Left ventricle myocardium superior (tissue), 1 donor: ENCODE measurements at regions not wholly inside any gene's neighbourhood (a gene's known extent, or its start where the extent isn't known, plus 50 kb on each side); places are given as distances from the start of the nearest gene placed in this dataset.

Source experiments
- ATAC-seq: fragments of 200-7000 bp; cut with Tn5 transposase; one replicate; pipeline ENCODE4 v1.9.1; 2020; ENCODE audit warnings: mild to moderate bottlenecking, moderate library complexity
- DNase-seq: peaks from one replicate; pipeline ENCODE4 v3.0.0-alpha.2; 2020
- intact Hi-C: fragments of 100-400 bp; cut with micrococcal nuclease; formaldehyde crosslinking; loops from one replicate; pipeline ENCODE4 v1.11.0; 2022
- donor health status: DM: no; HTN: yes; CAD: no; lungs with severe emphysema.

DNA sequence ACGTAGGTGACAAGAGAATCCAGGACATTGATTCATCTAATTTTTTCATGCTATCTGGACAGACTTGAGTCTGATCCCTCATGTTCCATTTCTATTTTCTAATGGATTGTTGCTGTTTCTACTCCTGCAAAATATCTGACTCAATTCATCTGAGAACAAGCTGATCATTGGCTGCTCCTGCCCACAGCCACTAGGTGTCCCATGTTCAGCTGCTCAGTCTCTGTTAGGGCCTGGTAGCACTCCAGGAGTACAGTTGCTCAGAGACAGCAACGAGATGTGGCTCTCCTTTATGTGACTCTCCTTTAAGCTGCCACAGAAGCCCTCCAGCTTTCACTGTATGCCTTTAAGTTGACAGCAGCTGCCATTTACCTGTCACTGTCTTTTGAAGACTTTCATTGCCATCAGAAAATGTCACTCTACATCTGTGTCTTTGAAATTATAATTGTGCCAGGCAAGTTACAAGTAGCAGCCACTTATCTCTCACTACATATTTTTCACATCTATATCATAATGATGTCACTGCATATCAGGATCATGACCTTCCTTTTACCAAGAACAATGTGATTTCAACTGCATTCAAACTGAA lies 1944.2 kb upstream of the NUDT12 start:
- DNase-seq (no peak), ATAC-seq (no peak)
- intact Hi-C loops = no loop called here

DNA sequence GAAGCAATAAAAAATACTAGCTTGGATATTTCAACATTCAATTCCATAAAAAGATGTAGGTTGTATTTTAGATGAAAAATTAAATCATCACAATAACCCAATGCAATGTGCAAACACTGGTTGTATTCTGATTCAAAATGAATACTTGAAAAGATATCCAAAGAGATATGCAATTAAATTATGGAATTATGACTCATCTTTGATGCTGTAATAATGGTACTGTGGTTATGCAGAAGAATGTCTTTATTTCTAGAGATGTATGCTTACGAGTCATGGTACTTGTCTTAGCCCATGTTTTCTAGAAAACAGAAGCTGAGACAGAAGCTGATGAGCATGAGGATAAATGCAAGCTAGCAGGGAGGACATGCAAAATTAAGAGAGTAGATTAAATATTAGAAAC lies 1941.4 kb upstream of the NUDT12 start:
- intact Hi-C loops = no loop called here

DNA sequence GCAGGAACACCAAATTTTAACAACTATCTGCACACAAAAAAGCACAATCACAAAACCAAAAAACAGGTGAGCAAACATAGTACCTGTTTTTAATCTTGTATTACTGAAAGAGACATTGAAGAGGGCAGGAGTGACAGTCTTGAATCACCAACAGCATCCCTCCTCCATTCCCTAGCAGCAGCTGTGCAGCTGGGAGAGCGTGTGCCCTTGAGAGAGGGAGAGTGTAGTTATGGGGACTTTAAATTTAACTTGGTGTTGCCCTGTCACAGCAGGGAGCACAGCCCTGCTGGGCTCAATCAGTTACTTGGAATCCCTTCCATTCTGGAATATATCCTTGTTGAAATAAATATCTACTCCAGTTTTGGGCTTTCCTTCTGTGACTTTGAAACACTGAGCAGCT lies 1938.7 kb upstream of the NUDT12 start:
- DNase-seq (no peak), ATAC-seq (no peak)
- intact Hi-C loops = no loop called here

More for the DNA sequence above, 1941.4 kb upstream of the NUDT12 start:
- no peak for ATAC-seq
- DNase-seq = no peak

DNA sequence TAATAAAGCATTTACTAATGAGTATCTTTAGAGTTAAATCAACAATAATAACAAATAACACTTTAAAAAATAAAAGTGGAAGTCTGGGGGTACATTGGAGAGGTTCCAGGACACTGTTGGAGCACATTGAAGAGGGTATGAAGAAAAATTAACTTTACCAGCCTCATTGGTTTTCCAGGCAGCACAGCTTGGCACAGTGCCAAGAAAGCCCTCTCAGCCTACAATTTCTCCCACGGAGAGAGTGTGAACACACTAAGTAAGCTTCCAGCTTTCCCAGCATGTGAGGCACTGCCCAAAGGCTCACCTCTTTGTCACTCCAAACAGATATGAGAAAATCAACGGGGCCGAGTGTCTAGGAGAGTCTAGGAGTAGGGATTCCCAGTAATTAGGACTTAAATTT lies 1912.8 kb upstream of the NUDT12 start:
- intact Hi-C loops = no loop called here
- ATAC-seq (no peak), DNase-seq (no peak)

DNA sequence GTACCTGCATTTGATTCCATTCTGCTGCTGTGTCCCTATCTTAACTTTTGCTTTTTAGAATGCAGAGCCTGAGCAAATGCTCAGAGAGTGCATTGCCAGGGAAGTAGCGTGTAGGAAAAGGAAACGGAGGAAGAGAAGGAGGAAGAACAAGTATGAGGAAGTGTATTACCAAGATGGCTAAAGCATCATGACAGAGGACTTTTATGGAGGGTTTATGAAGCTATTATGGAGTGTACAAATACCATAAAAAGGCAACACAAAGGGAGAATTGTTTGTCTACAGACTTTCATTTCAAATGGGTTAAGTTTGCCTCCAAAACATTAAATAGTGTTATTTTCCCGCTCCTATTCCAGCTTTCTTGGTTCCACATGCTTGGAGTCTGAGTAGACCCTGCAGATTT lies 1899.8 kb upstream of the NUDT12 start:
- no peak for DNase-seq
- intact Hi-C loops = no loop called here
- ATAC-seq = no peak

DNA sequence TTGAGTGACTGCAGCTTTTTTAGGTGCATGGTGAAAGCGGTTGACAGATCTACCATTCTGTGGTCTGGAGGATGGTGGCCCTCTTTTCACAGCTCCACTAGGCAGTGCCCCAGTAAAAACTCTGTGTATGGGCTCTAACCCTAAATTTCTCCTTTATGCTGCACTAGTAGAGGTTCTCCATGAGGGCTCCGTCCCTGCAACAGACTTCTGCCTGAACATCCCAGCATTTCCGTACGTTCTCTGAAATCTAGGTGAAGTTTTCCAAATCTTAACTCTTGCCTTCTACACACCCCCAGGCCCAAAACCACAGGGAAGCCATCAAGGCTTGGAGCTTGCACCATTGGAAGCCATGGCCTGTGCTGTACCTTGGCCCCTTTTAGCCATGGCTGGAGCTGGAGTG lies 1898.1 kb upstream of the NUDT12 start:
- ATAC-seq (no peak), DNase-seq (no peak)
- intact Hi-C loops = no loop called here

DNA sequence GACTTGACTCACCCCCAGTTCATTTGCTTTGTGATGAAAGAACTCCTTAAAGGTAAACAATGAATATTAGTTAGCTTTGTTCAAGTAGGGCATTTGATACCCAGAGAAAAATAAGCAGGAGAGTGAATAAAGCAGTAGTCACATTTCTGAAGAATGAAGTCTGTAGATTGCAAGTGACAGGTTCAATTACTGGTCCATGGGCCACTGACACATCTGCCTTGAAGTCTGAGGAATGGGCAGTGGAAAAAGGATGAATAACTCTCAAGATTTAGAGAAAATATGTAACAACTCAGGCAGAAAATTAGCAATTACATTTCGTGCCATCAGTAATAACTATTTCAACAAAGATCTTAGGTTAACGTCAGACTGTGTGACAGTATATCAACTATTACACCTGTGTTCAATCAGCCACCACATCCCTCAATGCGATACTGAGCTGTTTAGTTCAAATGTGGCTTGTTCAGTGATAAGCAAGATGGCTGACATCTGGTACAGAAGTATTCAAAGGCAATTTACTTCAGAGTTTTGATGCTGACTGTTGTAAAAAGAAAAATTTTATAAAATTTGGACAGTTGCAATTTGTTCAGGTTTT lies 1890.7 kb upstream of the NUDT12 start:
- DNase-seq = no peak
- intact Hi-C loops = no loop called here

DNA sequence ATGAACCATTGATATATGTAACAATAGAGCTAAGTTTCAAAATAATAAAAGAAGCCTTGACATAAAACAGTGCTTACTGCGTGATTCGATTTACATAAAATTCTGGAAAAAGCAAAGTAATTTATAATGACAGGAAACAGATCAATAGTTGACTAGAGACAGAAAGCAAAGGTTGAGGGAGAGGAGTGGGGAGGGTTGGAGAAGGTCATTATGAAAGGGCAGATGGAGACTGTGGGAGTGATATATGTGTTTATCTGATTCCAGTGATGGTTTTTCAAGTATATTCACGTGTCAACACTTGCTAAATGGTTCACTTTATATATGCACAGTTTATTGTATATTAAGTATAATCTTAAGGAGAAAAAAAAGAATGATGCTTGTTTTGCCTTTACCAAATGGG lies 1885.7 kb upstream of the NUDT12 start:
- no peak for ATAC-seq
- intact Hi-C loops = no loop called here
- no peak for DNase-seq

More for the DNA sequence above, 1890.7 kb upstream of the NUDT12 start:
- no peak for ATAC-seq

DNA sequence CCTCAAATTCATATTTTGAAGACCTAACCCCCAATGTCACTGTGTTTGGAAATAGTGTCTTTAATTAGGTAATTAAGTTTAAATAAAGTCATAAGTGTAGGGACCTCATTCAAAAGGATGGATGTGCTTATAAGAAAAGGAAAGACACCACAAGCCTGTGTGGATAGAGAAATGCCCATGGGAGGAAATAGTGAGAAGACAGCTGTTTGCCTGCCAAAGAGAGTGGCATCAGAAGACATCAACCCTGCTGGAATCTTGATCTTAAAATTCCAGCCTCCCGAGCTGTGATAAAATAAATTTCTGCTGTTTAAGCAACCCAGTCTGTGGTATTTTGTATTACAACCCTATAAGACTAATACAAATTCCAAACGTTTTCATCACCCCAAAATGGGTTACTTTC lies 1867.9 kb upstream of the NUDT12 start:
- no peak for DNase-seq
- intact Hi-C loops = no loop called here
- no peak for ATAC-seq

DNA sequence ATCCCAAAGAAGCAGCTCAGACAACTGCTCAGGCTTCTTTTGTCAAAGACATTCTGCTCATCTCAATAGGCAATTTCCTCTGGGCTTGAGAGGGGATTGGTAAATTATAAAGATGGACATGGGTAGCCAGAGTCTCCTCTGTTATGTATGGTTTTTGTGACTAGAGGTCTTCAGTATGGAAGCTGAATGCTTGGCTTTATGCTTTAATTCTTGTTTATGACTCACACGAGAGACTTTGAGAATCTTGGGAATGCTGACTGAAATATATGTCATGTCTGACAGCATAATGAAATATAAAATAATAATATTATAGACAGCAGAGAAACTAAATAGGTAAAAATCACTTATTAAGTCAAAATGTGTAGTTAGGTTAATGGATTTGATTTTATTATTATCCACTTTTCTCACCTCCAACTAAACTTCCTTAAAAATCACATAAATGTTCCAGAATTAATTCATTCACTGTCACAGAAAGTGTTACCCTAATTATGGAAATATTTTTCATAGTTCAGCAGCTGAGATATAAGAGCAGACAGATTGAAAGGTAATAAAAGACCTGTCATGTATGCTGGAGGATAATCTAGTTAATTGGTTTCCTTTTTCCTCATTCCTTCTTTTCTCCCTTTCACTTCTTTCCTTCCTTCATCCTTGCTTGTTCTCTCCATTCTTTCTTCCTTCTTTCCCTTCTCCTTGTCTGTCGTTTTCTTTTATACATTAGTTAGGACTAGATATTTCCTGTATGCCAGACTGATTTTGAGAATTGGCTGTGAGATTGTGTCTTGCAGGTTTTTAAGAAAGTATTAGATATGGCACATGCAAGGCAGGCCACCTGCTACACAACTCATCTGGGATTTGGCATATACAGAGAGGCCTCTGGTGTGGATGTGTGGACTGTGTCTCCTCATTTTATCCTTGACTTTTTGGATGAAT lies 1866.1 kb upstream of the NUDT12 start:
- DNase-seq = no peak
- no peak for ATAC-seq
- intact Hi-C loops = no loop called here

DNA sequence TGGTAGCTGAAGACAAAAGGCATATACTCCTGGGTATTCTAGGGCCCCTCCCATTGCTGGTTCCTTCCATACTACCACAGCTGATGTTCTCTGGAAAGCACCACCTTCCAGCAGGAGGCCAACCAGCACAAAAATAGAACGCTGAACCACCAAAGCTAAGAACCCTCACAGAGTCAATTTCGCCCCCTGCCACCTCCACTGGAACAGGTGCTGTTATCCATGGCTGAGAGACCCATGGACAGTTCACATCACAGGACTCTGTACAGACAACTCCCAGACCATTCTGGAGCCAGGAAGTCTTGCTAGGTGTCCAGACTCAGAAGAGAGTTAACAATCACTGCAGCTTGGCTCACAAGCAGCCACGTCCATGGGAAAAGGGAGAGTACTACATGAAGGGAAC lies 1851.5 kb upstream of the NUDT12 start:
- intact Hi-C loops = no loop called here
- DNase-seq = no peak
- ATAC-seq = no peak

DNA sequence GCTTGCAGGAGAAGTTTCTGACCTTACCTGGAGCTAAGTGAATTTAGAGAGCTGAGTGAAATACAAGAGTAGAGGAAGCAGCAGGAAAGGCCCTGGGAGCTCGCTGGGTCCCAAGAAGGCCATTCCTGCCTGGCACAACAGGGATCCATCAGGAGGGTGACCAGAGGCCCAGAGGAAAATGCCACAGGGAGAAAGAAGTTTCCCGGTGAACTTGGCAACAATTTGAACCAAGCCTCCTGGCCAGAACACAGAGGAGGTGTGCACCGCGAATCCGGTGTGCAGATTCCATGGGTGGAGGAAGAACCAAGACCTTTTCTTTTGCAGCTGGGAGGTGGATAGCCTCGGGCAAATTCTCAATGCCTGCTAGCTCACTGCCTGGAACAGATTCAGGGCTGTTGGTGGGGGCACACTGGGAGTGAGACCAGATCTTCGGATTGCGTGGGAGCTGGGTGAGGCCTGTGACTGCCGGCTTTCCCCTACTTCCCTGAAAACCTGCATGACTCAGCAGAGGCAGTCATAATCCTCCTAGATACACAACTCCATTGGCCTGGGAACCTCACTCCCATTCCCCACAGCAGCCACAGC lies 1850.9 kb upstream of the NUDT12 start:
- no peak for DNase-seq
- ATAC-seq = no peak
- intact Hi-C loops = no loop called here

DNA sequence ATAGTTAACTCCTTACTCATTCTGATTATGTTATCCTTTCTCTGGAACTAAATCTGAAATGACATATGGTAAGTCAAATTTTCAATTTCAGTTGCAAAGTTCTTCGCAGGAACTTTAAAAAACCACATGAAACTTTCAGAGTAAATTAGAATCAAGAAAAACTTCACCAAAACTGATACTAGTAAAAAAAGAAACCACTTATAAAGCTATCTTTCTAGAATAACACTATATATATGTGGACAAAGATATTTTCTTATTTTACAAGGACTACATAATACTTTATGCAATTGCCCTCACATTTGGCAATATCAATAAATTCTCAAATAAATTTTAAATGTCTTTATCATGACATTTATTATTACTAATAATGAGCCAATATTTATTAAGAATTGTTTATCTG lies 1847.1 kb upstream of the NUDT12 start:
- ATAC-seq (no peak), DNase-seq (no peak)
- intact Hi-C loops = no loop called here

DNA sequence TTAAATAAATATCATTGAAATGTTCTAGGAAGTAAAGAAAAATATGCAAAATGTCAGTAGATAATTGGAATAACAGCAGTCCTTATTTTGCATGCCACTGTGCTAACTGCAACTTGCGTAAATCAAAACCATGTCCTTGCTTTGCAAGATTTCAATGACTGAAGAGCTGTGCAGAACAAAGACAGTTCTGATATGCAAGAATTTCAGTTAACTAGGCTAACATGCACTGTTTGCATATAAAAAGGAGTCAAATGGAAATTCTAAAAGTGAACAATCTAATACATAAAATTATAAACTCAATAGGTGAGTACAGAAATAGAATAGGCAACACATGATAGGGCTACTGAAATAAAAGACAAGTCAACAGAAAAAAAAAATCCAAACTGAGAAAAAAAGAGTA lies 1844.6 kb upstream of the NUDT12 start:
- ATAC-seq = no peak
- no peak for DNase-seq
- intact Hi-C loops = no loop called here

DNA sequence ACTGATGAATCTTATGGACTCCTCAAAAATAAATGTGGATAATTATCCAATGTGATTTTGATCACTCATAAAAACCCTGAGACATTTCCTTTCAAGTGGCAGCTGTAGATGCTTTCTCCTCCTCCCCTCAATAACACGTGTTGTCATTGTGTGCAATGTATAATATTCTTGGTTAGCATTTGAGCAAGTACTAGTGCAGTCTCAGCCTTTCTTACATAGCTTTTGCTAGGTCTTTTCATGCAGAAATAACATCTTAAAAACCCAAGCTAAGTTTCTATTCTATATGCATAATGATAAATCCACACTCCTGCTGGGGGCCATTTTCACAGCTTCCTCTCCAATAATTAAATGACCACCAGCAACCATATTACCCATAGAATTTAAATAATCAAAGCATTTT lies 1835.2 kb upstream of the NUDT12 start:
- DNase-seq (no peak), ATAC-seq (no peak)
- intact Hi-C loops = no loop called here

DNA sequence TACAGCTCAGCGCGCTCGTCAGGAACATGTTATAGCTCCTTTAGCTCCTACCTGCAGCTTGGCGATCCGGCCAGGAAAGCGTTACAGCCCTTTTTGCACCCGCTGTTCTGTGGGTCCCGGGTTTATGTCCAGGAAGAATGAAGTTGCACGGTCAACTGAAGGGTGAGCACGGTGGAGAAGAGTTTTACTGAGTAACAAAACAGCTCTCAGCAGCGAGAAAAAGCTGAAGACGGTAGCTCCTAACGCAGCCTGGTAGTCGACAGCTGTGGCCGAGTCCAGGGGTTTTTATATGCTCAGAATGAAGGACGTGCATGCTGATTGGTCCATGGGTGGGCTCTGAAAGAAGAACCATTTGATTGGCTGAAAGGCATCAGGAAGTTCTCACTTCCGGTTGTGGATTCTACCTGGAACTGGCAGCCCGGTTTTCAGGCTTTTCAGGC lies 1830.1 kb upstream of the NUDT12 start:
- intact Hi-C loops = no loop called here
- DNase-seq (no peak), ATAC-seq (no peak)

DNA sequence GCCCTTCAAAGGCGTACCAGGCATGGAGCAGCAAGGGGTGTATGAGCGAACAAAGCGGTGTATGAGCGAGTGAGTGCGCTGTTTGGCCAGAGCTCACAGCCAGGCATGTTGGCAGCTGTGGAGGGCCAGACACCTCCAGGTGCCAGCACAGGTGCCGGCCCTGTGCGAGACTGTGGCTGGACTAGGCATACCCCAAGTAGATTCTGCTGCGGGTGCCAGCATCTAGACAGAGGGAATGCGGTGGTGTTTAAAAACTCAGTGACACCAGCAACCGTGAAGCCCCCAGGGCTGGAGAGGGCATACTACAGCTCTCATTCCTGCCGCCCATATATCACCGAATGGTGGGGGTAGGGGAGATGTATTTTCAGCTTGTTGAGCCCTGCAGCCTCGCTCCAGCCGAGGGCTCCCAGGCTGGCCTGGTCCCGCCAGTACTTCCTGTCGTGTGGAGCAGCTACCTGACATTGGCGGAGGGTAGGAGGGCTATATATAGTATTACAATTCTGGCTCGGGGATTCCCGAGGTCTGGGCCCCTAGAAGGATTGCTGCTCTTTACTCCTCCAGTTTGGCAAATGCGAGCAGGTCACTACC lies 1829.6 kb upstream of the NUDT12 start:
- ATAC-seq = no peak
- DNase-seq = no peak
- intact Hi-C loops = no loop called here

DNA sequence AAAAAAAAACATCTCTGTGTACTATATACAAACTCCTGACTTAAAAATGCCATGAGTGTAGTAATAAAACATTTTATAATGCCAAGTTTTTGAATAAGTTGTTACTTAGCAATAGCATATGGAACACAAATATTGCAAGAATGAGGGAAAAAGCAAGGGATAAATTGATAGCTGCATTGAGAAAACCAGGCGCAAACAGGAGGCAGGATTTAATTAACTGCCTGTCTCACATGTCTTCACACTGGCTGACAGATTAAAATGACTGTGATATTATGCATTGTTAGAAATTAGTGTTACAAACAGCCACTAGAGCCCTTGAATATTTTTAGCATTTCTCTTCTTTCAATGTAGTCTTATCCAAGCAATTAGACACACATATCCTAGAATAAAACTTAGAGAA lies 1817.5 kb upstream of the NUDT12 start:
- ATAC-seq (no peak), DNase-seq (no peak)
- intact Hi-C loops = no loop called here

DNA sequence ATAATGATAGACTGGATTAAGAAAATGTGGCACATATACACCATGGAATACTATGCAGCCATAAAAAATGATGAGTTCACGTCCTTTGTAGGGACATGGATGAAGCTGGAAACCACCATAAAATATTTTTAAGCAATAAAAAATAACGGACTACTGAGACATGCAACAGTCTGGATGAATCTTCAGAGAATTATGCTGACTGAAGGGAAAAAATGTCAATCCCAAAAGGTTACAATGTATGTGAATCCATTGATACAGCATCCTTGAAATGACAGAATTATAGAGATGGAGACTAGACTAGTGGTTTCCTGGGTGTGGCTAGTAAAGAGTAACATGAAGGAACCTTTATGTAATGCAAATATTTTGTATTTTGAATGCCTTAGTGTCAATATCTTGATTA lies 1808.6 kb upstream of the NUDT12 start:
- ATAC-seq (no peak), DNase-seq (no peak)
- intact Hi-C loops = no loop called here
